SKM-1 (cell line): ENCODE measurements at regions not wholly inside any gene's neighbourhood (a gene's known extent, or its start where the extent isn't known, plus 50 kb on each side); places are given as distances from the start of the nearest gene placed in this dataset.
A peak's percentile ranks its signal among the peaks of the same experiment; 100 is the strongest.
"Not testable (repeated sequence)": the region's sequence is repeated elsewhere in the genome, so short reads cannot be mapped to it uniquely, and the experiment has no call there.

Experiments
- DNase-seq: peaks from one replicate; lab custom pipeline; 2025; ENCODE audit not compliant: unreplicated experiment; lab: John Stamatoyannopoulos, UW

DNA sequence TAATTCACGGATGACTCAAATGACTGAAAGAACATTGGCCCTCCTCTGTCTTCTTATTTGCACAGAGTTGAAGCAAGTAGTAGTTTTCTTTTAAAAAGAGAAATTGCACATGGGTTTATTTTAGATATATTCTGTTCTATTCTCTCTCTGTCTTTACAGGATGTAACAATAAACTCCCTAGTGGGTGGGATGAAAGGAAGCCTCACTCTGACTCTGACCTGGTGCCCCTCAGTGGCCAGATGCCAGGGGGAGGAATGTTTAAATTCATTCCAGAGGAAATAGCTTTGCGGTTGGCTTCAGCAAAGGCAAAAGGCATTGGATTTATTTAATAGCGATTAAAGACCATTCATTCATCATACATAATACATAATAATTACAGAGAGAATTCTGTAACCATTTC lies 156.4 kb upstream of the MTPN start:
- no peak for DNase-seq

DNA sequence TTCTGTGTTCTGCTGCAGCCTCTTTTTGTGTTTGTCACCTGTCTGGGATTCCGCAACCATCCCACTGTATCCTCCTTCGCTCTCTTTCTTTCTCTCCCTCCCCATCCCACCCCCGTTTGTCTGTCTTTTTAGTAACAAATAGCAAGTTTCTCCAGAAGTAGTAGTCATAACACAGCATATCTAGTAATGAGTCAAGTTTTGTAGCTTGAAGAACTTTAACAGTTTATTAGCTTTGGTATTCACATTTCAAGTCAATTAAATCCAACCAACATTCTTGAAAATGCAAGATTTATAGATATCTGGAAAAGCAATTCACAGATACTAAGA lies 154.1 kb upstream of the MTPN start:
- no peak for DNase-seq

DNA sequence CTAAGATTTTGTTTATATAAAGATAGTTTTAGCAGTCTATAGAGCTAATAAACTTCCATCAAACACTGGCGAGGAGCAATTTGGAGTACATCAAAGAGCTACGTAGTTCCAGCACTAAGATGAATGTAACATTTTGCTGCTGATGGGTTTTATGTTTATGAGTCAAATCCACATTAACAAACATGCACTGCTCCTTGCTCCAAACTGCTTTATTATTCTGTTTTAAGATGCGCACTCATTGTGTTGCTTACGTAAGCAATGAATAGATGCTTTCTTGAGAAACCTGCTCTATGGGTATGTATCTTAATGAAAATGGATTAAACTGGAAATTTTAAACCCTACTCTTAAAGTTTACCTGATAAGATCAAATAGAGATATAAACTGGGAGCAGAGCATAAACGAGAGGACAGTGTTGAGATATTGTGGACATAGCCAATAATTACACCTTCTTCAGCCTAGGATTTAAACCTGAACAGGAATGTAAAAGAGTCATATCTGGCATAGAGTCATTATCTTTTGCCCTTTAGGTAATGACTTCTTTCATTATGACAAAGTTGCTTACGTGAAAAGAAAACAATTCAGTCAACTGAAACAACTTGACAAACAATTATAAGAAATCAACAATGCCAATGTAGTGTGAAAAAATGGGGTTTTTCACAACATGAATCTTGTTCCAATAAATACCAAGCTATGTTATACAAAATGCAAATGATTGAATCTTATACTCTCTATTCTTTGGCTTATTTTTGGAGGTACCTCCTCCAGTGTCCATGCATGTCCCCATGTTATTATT lies 153.5 kb upstream of the MTPN start:
- no peak for DNase-seq

DNA sequence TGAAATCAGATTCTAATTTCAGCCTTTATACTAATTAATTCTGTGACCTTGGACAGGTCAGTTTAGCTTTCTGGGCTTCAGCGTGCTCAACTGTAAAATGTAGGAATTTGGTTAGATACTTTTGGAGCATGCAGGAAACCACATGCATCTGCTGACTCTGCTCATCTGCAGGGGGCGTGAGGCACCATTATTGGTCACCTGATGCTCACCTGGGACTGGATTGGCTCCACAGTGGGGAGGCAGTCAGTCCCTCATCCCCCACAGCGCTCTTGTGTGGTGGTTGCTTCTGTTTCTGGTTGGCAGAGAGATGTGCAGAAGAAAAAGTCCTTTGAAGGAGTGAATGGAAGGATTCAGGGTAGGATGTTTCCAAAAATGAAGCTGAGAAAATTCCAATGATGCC lies 150.9 kb upstream of the MTPN start:
- DNase-seq, result no peak

DNA sequence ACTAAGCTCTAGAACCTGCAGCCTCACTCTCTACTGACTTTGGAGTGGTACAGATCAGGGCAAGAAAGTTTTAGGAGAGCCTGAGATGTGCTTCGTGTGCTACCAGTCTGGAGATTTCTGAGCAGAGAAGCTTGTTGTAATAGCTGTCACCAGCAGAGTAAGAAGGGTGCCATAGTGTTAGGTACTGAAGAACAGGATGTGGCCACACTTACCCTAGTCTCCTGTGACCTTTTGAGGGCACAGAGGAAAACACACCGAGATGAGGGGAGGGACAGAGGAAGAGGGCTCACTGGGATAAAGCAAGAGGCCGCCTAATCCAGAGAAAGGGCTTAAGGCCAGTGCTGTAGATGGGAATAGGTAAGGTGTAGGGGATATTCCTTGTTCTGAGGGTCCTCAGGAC lies 146.2 kb upstream of the MTPN start:
- no peak for DNase-seq

DNA sequence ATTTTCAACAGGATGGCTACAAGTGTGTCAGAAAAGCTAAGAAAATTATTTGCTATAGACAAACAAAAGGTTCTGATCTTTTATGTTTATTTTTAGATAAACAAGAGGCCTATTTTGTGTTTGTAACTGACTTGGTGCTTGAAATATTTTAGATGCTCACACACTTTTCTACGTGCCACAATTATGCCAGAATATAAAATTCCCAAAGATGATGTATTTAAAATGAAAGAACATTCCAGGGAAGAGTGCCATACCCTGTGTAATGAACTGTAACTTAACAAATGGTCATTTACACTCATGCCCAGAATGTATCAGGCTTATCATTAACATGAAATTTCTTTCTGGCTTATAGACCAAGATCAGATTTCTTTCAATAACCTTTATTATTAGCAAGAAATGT lies 144.9 kb upstream of the MTPN start:
- no peak for DNase-seq

DNA sequence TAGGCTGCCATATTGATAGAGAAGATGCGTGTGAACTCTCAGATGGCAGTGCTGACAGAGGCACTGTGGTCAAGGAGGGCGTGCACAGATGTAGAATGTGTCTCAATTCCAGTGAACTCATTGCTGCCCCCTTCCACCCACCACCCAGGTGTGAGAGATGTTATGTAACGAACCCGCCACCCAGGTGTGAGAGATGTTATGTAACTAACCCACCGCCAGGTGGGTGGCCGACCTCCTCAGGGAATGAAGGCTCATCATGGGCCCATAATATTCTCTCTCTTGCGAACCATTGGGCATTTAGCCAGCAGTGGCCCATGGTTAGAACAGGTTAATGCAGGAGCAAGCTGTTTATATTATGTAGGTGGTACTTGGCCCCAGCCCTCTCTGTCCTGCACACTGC lies 140.4 kb upstream of the MTPN start:
- DNase-seq, result no peak

DNA sequence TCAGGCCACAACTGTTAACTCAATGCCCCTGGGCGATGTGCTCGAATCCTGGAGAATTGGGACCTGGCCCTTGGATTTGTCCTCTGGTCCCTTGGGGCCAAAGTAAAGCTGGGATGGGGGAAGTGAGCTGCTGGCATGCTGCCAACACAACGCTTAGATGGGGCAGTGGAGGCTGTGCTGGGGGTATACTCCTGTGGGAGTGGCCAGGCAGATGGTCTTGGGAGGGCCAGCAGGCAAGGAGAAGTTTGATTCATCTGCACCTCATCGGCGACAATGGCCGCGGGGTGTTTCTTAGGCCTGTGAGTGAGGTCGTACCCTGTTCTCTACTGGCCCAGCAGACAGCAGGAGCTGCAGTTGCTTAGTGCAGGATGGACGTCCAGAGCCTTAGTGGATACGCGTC lies 139.0 kb upstream of the MTPN start:
- DNase-seq, result no peak

DNA sequence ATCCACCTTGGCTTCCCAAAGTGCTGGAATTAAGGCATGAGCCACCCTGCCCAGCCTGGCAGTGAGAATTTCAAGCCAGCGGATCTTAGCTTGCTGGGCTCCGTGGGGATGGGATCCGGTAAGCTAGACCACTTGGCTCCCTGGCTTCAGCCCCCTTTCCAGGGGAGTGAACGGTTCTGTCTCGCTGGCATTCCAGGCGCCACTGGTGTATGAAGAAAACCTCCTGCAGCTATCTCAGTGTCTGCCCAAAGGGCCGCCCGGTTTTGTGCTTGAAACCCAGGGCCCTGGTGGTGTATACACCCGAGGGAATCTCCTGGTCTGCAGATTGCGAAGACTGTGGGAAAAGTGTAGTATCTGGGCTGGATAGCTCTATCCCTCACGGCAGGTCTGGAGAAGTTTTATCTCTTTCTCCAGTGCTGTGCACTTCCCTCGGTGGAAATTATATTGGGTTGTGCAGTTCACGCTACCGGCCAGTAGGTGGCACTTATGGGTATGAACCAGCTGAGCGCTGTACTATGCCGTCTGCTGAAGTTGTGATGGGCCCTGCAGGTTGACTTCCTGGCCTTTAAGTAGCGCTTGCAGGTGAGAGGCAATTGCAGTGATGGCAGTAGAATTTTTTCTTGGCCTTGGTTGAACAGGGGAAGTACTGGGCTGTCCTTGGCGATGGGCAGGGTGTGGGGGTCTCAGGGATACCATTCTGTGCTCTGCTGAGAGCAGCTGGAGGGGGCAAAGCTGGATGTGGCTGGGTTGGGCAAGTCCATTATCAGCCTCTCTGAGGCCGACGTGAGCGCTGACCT lies 138.0 kb upstream of the MTPN start:
- peak; percentile 7 for DNase-seq

DNA sequence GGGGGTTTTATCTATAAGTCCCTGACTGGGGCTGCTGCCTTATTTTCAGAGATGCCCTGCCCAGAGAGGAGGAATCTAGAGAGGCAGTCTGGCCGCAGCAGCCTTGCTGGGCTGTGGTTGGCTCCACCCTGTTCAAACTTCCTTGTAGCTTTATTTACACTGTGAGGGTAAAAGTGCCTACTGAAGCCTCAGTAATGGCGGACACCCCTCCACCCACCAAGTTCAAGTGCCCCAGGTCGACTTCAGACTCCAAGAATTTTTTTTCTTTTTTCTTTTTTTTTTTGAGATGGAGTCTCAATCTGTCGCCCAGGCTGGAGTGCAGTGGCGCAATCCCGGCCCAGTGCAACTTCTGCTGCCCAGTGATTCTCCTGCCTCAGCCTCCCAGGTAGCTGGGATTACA lies 137.3 kb upstream of the MTPN start:
- DNase-seq, result not testable (repeated sequence)

DNA sequence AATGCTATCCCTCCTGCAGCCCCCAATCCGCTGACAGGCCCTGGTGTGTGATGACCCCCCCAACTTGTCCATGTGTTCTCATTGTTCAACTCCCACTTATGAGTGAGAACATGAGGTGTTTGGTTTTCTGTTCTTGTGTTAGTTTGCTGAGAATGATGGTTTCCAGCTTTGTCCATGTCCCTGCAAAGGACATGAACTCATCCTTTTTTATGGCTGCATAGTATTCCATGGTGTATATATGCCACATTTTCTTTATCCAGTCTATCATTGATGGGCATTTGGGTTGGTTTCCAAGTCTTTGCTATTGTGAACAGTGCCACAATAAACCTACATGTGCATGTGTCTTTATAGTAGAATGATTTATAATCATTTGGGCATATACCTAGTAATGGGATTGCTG lies 131.9 kb upstream of the MTPN start:
- not testable (repeated sequence) for DNase-seq

DNA sequence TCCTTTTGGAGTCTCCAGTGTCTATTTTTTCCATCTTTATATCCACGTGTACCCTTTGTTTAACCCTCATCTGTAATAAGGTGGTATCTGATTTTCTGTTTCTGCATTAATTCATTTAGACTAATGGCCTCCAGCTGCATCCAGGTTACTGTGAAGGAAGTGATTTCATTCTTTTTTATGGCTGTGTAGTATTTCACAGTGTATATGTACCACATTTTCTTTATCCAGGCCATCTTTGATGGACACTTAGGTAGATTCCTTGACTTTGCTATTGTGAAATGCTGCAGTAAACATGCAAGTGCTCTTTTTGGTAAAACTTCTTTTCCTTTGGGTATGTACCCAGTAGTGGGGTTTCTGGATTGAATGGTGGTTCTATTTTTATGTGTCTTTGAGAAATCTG lies 128.0 kb upstream of the MTPN start:
- DNase-seq, result no peak

DNA sequence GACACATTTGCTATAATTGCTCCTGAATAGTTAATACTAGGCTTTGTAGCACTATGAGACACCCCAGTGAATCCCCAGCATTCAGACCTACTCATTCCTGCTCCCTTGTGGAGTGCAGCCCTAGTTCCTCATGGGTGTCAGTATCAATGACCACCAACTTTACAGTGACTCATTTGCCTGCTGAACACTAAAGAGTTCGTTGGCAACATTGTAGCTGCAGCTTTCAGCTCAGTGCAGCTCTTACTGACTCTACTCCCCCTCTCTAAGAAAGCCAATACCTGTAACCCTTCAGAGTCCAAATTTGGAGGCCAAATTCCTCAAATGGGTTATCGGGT lies 127.1 kb upstream of the MTPN start:
- no peak for DNase-seq

DNA sequence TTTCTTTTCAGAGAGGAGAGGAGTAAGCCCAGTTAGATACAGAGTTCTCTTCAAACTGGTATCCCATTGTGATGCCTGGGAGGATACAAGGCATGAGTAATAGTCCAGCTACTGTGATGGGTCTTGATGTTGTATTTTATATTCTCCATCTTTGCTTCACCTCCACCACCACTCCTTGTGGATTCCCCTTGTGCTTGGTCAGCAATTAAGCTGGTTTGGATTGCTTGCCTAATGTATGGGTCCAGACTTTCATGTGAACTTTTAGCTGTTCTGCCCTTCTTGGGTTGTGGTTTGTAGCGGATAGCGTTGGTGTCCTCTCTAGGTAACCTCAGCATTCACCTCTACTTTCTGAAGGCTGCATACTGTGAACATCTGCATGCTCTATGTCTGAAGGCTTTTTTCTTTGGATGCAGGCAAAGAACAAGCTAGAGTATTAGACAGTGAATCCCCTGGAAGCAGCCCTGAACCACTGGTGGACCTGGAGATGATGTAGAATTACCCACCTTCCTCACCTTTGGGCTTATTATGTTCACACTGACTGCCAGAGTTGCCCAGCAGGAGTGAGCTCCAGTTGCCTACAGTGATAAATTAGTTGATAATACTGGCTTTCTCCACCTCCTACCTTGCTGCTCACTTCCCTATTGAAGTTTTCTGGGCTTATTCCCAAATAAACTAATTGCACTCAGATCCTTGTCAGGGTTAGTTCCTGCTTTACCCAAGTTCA lies 126.5 kb upstream of the MTPN start:
- no peak for DNase-seq

DNA sequence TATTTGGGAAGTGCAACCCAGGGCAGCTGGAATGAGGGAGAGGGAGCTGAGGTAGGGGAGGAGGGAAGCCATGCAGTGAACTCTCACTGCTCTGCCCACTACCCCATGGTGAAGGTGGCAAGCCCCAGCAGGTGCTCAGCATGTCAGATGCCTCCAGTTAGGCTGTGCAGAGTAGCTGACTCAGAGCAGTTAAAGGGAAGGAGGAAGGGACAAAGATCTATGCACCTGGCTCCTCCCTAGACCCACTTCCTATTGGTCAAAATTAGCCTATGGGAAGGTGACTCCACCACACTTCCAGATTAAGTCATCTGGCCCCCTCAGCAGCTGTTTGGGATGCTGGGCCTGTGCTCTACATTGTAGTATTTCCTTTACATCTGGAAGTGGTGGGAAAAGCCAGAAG lies 125.7 kb upstream of the MTPN start:
- no peak for DNase-seq

DNA sequence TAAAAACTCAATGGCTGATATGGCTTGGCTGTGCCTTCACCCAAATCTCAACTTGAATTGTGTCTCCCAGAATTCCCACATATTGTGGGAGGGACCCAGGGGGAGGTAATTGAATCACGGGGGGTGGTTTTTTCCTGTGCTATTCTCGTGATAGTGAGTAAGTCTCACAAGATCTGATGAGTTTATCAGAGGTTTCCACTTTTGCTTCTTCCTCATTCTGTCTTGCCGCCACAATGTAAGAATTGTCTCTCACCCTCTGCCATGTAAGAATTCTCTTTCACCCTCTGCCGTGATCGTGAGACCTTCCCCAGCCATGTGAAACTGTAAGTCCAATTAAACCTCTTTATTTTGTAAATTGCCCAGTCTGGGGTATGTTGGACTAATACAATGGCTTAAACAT lies 115.6 kb upstream of the MTPN start:
- DNase-seq, result not testable (repeated sequence)

DNA sequence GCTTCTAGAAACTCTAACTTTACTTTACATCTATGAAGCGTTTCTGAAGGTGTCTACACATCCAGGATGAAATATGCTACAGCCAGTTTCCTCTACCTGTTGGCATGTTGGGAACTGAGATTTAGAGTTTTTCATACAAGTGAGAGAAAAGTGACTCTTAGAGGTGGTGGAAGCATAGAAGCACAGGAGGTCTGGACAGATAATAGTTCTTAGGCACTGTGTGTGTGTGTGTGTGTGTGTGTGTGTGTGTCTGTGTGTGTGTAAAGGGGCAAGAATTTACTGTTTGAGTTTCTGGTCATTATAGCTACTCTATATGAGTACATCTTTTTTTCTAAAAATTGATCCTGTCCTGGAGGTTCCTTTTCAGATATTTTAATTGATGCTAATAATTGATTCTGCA lies 110.7 kb upstream of the MTPN start:
- no peak for DNase-seq

DNA sequence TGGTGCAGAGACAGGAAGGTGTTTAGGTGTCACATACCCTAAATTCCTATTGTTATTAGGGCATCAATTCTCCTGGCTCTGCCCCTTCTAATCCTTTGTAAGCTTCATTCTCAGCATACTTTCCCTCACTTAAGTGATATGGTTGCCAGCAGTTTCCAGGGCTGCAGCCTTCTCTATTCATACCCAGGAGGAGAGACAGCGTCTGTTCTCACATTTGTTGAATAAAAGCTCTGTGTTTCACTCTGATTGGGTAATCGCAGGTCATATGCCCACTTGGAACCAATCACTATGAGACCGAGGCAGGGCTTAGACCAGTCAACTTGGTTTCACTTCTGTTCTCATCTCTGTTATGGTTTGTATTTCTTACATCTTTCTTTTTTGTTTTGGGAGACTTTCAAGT lies 109.6 kb upstream of the MTPN start:
- DNase-seq, result no peak

DNA sequence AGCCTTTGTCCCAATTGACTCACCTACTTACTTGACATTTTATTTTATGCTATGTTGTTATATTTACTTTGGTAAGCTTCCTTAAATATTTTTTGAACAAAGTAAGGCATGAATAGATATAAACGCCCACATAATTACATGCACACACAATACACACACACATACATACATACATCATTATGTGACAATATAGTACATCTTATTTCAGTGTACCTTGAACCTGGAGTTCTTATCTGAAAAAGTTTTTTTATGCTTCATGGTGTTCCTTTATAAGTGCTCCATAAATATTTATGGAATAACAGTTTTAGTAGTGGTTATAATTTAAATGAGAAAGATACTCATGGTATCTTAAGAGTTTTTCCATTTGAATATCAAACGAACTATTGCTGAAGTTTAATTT lies 102.8 kb upstream of the MTPN start:
- DNase-seq, result no peak

DNA sequence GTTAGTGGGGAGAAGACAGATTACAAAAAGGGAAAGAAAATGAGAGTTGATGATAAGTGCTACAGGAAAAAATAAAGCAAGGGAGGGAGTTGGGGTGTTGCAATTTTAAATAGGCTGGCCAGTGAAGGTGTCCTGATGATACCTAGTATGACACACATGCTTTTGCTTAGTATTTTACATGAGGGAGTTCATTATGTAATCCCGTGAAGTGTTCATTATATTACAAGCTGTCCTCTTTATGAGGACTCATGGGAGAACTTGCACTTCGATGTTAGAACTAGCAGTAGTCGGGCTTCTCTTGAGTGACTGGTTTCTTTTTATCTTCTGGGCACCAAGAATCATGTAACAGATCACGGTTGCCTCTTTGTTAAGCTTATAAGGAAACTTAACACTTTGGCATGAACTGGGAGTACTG lies 102.3 kb upstream of the MTPN start:
- no peak for DNase-seq

DNA sequence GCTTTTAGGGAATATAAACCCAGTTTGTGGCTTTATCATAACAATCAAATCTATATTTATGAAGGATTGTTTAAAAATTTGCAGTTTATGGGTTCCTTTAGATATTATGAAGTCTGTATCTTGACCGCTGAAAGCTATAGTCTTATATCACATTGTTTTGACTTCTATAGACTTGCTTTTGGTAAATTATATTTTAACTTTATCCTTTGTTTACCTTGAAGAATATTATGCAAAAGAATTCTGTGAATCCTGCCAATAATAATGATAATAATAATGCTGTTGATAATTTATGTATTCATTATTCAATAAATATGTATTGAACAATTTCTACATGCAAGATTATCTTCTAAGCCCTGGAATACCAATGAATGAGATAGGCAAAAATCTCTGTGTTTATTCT lies 101.9 kb upstream of the MTPN start:
- DNase-seq, result no peak

DNA sequence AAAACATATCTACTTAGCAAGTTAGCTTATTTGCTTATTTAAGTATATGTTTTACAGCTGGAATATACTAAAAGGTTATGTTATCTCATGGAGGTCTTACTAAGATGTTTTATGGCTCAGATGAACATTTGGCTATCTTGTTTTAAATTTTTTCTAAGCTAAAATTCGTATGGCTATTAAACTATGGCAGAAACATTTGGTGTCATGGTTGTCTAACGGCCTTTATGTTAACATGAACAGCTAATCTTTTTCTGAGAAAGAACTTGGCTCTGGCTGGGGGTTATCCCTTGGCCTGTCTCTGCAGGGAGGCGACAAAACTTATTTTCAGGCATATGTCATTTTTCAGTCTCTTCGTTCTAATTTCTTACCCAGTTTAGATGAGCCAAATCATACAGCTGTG lies 101.5 kb upstream of the MTPN start:
- no peak for DNase-seq
